Cardiac fibroblast (primary cell): ENCODE measurements at regions not wholly inside any gene's neighbourhood (a gene's known extent, or its start where the extent isn't known, plus 50 kb on each side); places are given as distances from the start of the nearest gene placed in this dataset.

ENCODE experiments used
- DNase-seq, 2 donors: peaks; one replicate each; pipeline versions ENCODE4 v3.0.0 to v3.0.0-alpha.2; 2010; ENCODE audit warnings: low read depth in 2 of 2
- H3K4me3 ChIP-seq, 2 donors: replicated peaks in 1 of 2; 1 replicate in 1 of 2; 2 replicates in 1 of 2; pipeline ENCODE4 v1.5.1; 2011; ENCODE audit warnings: low read depth in 2 of 2, low read length in 2 of 2, mild to moderate bottlenecking in 2 of 2, moderate library complexity in 1 of 2
- TF ChIP-seq, protein P1 (sequence below): IDR thresholded peaks from one replicate; pipeline ENCODE4 v1.5.1; 2011; ENCODE audit warnings: low read depth, mild to moderate bottlenecking, low read length, inconsistent platforms

DNA sequence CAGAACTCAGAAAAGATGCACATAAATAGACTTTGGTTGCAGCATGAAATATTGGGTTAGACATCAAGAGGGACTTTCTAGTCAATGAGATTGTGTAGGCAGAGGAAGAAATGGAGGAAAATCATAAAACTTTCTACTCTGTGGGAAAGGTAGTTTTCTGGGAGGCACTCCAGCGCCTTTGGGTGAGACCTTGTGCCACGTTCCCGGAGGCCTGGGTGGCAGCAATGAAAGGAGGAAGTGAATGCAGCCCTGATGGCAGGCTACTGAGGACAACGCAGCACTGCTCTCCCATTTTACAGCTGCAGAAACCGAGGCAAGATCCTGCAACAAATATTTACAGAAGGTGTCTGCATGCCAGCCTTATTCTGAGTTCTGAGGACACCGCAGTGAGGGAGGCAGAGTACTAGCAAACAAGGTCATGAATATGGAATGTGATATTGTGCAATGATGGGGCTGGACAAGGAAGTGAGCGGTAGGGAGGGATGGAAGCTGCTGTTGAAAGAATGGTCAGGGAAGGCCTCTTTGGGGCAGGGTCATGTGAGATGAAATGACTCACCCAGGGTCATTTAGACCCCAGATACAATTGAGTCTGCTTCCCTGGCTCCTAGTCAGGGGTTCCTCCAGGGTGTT is 159.1 kb downstream of the TFAP2C start:
- TF ChIP-seq, protein P1, sequence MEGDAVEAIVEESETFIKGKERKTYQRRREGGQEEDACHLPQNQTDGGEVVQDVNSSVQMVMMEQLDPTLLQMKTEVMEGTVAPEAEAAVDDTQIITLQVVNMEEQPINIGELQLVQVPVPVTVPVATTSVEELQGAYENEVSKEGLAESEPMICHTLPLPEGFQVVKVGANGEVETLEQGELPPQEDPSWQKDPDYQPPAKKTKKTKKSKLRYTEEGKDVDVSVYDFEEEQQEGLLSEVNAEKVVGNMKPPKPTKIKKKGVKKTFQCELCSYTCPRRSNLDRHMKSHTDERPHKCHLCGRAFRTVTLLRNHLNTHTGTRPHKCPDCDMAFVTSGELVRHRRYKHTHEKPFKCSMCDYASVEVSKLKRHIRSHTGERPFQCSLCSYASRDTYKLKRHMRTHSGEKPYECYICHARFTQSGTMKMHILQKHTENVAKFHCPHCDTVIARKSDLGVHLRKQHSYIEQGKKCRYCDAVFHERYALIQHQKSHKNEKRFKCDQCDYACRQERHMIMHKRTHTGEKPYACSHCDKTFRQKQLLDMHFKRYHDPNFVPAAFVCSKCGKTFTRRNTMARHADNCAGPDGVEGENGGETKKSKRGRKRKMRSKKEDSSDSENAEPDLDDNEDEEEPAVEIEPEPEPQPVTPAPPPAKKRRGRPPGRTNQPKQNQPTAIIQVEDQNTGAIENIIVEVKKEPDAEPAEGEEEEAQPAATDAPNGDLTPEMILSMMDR, result no peak
- H3K4me3 ChIP-seq, result no peak overlapping the region
- peak; percentile 83 to 98 for DNase-seq

DNA sequence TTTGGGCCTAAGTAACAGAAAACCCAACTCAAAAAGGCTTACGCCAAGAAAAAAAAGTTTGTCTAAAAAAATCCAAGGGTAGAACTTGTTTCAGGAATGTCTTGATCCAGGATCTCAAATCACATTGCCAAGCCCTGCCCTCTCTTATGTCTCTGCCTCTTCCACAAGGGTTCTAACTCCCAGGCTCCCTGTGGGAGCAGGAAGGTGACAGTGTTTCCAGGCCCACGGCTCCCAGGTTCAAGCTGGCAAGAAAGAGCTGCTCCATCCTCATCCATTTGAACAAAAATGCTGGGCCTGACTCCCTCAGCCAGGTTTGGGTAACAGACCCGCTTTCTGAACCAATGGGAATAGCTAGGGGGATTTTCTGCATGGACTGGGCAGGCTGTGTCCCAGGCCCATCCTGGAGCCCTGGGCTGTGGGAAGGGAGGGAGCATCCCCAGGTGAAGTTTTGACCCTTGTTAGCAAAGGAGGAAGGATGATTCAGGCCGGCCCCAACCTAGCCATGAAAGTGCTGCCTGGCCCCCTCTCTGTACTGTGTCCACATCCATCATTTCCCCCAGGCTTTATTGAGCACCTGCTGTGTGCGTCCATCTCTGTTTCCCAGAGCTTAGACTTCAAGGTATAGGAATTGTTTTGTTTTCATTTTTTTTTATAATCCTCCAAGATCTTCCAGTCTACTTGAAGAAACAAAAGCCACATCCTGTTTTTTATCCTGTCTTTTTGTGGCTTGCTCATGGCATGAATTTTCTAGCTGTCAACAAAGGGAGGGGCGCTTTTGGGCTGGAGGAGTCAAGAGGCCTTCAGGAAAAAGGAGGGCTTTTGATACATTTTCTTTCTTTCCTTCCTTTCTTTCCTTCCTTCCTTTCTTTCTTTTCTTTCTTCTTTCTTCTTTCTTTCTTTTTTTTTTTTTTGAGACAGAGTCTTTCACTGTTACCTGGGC is 159.8 kb downstream of the TFAP2C start:
- TF ChIP-seq, protein P1, result no peak
- DNase-seq, result peak in 1 of 2 donors; percentile 54
- no peak overlapping the region for H3K4me3 ChIP-seq

DNA sequence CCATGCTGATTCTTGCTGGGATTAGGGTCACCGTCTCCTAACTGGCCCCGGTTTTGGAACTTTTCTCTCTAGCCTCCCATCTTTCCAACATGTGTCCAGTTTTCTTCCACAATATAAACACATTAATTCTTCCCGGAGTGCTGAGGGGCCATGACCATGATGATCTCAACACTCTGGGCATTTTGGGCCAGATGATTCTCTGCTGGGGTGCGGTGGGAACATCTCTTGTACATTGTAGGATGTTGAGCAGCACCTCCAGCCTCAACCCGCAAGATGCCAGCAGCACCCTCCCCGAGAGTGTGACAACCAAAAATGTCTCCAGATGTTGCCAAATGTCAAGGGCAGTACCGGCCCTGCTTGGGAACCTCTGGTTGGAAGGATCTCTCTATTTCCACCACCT is 164.8 kb downstream of the TFAP2C start:
- no peak for DNase-seq
- H3K4me3 ChIP-seq, result no peak overlapping the region
- TF ChIP-seq, protein P1, result no peak

DNA sequence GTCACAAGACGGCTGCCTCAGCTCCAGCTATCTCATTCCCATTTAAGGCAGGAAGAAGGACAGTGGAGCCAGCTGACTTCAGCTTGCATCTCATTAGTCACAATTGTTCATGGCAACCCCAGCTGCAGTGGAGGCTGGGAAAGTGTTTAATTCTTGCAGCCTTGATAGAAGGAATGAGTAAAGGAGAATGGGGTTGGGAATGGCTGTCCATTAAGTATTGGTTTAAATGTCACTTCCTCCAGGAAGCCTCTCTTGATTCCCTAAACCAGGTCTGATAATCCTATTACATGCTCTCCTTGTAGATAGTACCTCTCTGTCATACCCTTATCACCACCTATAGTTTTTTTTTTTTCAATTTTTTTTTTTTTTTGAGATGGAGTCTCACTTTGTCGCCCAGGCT is 166.4 kb downstream of the TFAP2C start:
- no peak for DNase-seq

DNA sequence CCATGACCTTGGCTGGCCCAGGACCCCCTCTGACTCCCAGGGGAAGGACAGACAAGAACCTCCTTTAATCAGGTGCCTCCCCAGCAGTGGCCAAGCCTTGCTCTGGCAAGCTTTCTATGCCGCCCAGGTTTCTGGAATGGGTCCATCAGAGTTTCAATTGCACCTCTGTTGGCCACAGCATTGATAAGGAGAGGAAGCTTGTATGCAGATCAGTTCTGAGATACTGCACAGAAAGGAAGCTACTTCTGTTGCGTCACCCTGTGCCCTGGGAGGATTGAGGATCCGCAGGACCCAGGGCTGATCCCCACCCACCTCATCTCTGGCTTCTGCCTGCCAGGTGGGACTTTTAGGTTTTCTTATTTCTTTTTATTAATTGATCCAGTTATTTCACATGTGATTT is 167.2 kb downstream of the TFAP2C start:
- DNase-seq, result no peak
- TF ChIP-seq, protein P1, result no peak
- H3K4me3 ChIP-seq, result no peak overlapping the region

More for the DNA sequence above, 166.4 kb downstream of the TFAP2C start:
- H3K4me3 ChIP-seq, result no peak overlapping the region
- TF ChIP-seq, protein P1, result no peak

DNA sequence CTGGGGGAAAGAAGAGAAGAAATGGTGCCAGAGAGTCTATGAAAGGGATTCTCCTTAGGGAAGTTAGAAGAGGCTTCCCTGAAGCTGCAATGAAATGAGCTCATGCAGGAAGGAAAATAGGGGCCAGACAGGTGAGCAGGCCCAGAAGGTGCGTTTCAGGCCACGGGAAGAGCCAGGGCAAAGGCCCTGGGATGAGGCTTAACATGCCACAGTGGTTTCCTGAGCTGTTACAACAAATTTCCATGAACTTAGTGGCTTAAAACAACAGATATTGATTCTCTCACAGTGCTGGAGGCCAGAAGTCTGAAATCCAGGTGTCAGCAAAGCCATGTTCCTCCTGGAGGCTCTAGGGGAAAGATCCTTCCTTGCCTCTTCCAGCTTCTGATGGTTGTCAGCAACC is 167.9 kb downstream of the TFAP2C start:
- TF ChIP-seq, protein P1, result no peak
- H3K4me3 ChIP-seq, result no peak overlapping the region
- DNase-seq, result no peak
